ENCODE measurements at regions not wholly inside any gene's neighbourhood (a gene's known extent, or its start where the extent isn't known, plus 50 kb on each side); places are given as distances from the start of the nearest gene placed in this dataset.

DNA sequence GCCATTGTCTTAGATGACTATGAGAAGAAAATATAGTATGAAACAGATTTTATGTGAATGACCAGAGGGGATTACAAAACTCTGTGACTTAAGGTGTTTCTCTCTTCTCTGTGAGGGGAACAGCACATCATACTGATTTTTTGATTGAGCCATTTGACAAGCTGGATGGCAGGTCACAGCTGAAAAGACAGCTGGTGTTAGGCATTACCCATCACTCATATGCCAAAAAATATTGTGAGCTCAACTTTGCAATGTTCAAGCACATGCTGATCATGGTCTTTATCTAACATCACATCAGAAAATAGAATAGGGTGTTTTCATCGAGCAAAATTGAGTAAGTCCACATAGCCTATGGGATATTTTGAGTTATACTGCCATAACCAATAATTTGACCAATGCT lies 86.7 kb upstream of the TECRL start:
- no peak overlapping the region for H3K27ac Mint-ChIP-seq

DNA sequence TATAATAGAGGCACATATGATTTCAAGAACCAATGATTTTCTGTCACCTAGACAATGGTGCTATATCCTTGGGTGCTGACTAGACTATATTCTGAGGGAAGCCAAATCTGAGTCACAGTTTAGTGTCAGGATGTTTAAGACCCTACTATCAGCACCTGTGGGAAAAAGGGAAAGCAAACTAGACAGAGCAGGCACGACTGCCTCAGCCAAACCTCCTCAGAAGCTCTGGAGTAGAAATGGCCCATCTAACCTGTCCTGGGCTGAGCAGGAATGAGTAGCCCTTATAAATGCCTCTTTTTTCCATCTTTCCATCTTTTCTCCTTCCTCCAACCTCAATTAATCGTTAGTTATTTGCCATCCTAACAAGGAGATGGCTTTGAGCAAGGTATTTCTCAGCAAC lies 80.4 kb upstream of the TECRL start:
- DNase-seq: no peak
- Histone ChIP-seq H3K9me3 (replicated peaks in 1 of 2; ENCODE audit: control insufficient read depth in 1 of 2, insufficient read depth in 1 of 2, low read length in 2 of 2) (no peaks in the 10 kb centered on the region), H3K27ac (ENCODE audit: low read depth in 1 of 2, low read length in 2 of 2) (no peak overlapping the region), H4K20me1 (ENCODE audit: insufficient read depth, low read length) (no peaks in the 10 kb centered on the region), H2AFZ (ENCODE audit: insufficient read depth, low read depth, low read length, poor library complexity, severe bottlenecking) (no peak overlapping the region), H3K36me3 (replicated peaks in 1 of 2; ENCODE audit: control insufficient read depth in 1 of 2, insufficient read depth in 2 of 2, low read length in 2 of 2) (no peaks in the 10 kb centered on the region), H3K4me2 (replicated peaks; ENCODE audit: extremely low read depth, low read length, poor library complexity, severe bottlenecking) (no peak overlapping the region), H3K79me2 (ENCODE audit: insufficient read depth, low read length) (no peaks in the 10 kb centered on the region), H3K4me3 (replicated peaks in 1 of 3; ENCODE audit: low read depth in 2 of 3, low read length in 3 of 3) (no peak overlapping the region), H3K4me1 (ENCODE audit: control insufficient read depth in 1 of 2, insufficient read depth in 2 of 2, low read length in 2 of 2) (no peaks in the 10 kb centered on the region), H3K9ac (ENCODE audit: insufficient read depth, low read length, poor library complexity, severe bottlenecking) (no peak overlapping the region), H3K27me3 (ENCODE audit: control insufficient read depth in 2 of 2, insufficient read depth in 2 of 2, low read length in 2 of 2) (no peaks in the 10 kb centered on the region)
- H3K27me3 Mint-ChIP-seq (ENCODE audit: low read depth in 3 of 3): no peaks in the 10 kb centered on the region
- intact Hi-C loops (cut with micrococcal nuclease): no loop called here
- no peak for TF ChIP-seq CTCF (IDR thresholded peaks at IDR 0.05)
- H3K4me1 Mint-ChIP-seq: no peaks in the 10 kb centered on the region
- H3K27ac Mint-ChIP-seq: no peak overlapping the region
- WGBS (ENCODE audit: insufficient coverage): 40% methylated on average over 1 of the region's 2 CpGs
- H3K4me3 Mint-ChIP-seq: no peak overlapping the region
- no peaks in the 10 kb centered on the region for H3K36me3 Mint-ChIP-seq
- peaks cover 0 to 3% (median 0%) of the 10 kb centered on the region in 7 donors for H3K9me3 Mint-ChIP-seq

More for the DNA sequence above, 86.7 kb upstream of the TECRL start:
- Mint-ChIP-seq H3K36me3 (no peaks in the 10 kb centered on the region), H3K9me3 (peaks cover 0 to 3% (median 0%) of the 10 kb centered on the region in 7 donors), H3K4me1 (no peaks in the 10 kb centered on the region), H3K27me3 (ENCODE audit: low read depth in 3 of 3) (no peaks in the 10 kb centered on the region), H3K4me3 (no peak overlapping the region)
- H3K27ac ChIP-seq (ENCODE audit: low read depth in 1 of 2, low read length in 2 of 2): no peak overlapping the region
- H3K4me1 ChIP-seq (ENCODE audit: control insufficient read depth in 1 of 2, insufficient read depth in 2 of 2, low read length in 2 of 2): no peaks in the 10 kb centered on the region
- no peak for TF ChIP-seq CTCF (IDR thresholded peaks at IDR 0.05)
- H2AFZ ChIP-seq (ENCODE audit: insufficient read depth, low read depth, low read length, poor library complexity, severe bottlenecking): no peak overlapping the region
- H3K9ac ChIP-seq (ENCODE audit: insufficient read depth, low read length, poor library complexity, severe bottlenecking): no peak overlapping the region
- H3K36me3 ChIP-seq (replicated peaks in 1 of 2; ENCODE audit: control insufficient read depth in 1 of 2, insufficient read depth in 2 of 2, low read length in 2 of 2): no peaks in the 10 kb centered on the region
- H3K4me2 ChIP-seq (replicated peaks; ENCODE audit: extremely low read depth, low read length, poor library complexity, severe bottlenecking): no peak overlapping the region
- H3K27me3 ChIP-seq (ENCODE audit: control insufficient read depth in 2 of 2, insufficient read depth in 2 of 2, low read length in 2 of 2): no peaks in the 10 kb centered on the region
- H3K4me3 ChIP-seq (replicated peaks in 1 of 3; ENCODE audit: low read depth in 2 of 3, low read length in 3 of 3): no peak overlapping the region
- no CpG with 5 or more reads among the region's 1 CpG for WGBS (ENCODE audit: insufficient coverage)
- no peak for DNase-seq
- no peaks in the 10 kb centered on the region for H3K79me2 ChIP-seq (ENCODE audit: insufficient read depth, low read length)
- intact Hi-C loops (cut with micrococcal nuclease): no loop called here
- H4K20me1 ChIP-seq (ENCODE audit: insufficient read depth, low read length): no peaks in the 10 kb centered on the region
- H3K9me3 ChIP-seq (replicated peaks in 1 of 2; ENCODE audit: control insufficient read depth in 1 of 2, insufficient read depth in 1 of 2, low read length in 2 of 2): no peaks in the 10 kb centered on the region

Measured in CD14-positive monocyte (primary cell).